ENCODE measurements at regions not wholly inside any gene's neighbourhood (a gene's known extent, or its start where the extent isn't known, plus 50 kb on each side); places are given as distances from the start of the nearest gene placed in this dataset.

DNA sequence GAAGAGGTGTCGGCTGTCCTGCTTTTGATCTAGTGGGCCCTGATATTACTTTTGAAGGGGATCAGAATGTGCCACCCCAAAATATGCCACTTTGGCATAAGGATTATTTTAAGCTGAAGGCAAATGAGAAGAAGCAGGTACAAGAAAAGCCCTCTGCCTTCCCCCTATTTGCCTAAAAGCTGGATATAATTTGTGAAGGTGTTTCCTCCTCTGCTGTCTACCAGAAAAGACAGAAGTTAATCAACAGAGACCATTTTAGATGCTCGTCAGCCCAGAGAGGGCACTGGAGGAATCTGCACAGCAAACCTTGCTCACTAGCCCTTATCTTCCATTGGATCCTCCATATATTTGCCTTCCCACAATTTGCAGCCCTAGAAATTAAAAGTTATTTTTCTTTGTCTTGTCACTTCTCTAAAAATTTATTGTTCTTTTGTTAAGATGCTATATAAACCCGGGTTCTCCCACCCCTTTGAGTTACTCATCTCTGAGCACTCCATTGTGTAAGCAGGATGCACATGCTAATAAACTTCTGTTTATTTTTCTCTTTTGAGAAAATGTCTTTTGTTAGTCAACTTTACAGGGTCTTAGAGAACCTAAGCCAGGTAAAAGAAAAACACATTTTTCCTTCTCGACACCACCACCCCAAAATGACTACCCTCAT is 163.2 kb upstream of the SLC1A4 start:
- TF ChIP-seq, protein P1, sequence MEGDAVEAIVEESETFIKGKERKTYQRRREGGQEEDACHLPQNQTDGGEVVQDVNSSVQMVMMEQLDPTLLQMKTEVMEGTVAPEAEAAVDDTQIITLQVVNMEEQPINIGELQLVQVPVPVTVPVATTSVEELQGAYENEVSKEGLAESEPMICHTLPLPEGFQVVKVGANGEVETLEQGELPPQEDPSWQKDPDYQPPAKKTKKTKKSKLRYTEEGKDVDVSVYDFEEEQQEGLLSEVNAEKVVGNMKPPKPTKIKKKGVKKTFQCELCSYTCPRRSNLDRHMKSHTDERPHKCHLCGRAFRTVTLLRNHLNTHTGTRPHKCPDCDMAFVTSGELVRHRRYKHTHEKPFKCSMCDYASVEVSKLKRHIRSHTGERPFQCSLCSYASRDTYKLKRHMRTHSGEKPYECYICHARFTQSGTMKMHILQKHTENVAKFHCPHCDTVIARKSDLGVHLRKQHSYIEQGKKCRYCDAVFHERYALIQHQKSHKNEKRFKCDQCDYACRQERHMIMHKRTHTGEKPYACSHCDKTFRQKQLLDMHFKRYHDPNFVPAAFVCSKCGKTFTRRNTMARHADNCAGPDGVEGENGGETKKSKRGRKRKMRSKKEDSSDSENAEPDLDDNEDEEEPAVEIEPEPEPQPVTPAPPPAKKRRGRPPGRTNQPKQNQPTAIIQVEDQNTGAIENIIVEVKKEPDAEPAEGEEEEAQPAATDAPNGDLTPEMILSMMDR (IDR thresholded peaks at IDR 0.05), result no peak
- TF ChIP-seq POLR2A (IDR thresholded peaks at IDR 0.05), result no peak
- TF ChIP-seq POLR2AphosphoS5 (IDR thresholded peaks at IDR 0.05), result no peak
